Endothelial cell (in vitro differentiated cells): ENCODE measurements at regions not wholly inside any gene's neighbourhood (a gene's known extent, or its start where the extent isn't known, plus 50 kb on each side); places are given as distances from the start of the nearest gene placed in this dataset.
"Not testable (repeated sequence)": the region's sequence is repeated elsewhere in the genome, so short reads cannot be mapped to it uniquely, and the experiment has no call there.

Experiments
- DNase-seq: peaks from one replicate; pipeline ENCODE4 v3.0.0; 2021; ENCODE audit warnings: low spot score
- H3K27ac Mint-ChIP-seq: one replicate; pipeline ENCODE4 v1.8.0; 2021; ENCODE audit warnings: mixed read lengths, inconsistent platforms; ENCODE audit not compliant: unreplicated experiment
- H3K27me3 Mint-ChIP-seq: one replicate; pipeline ENCODE4 v1.8.0; 2021; ENCODE audit warnings: mild to moderate bottlenecking, moderate library complexity, mixed read lengths, inconsistent platforms; ENCODE audit not compliant: unreplicated experiment
- H3K36me3 Mint-ChIP-seq: one replicate; pipeline ENCODE4 v1.8.0; 2021; ENCODE audit warnings: mild to moderate bottlenecking, low read depth, mixed read lengths, inconsistent platforms; ENCODE audit not compliant: unreplicated experiment
- H3K4me1 Mint-ChIP-seq: one replicate; pipeline ENCODE4 v1.8.0; 2021; ENCODE audit warnings: mild to moderate bottlenecking, mixed read lengths, inconsistent platforms; ENCODE audit not compliant: unreplicated experiment
- H3K4me3 Mint-ChIP-seq: one replicate; pipeline ENCODE4 v1.8.0; 2021; ENCODE audit warnings: mild to moderate bottlenecking, mixed read lengths, inconsistent platforms; ENCODE audit not compliant: unreplicated experiment
- H3K9me3 Mint-ChIP-seq: one replicate; pipeline ENCODE4 v1.8.0; 2021; ENCODE audit warnings: mixed read lengths, inconsistent platforms; ENCODE audit not compliant: unreplicated experiment
- TF ChIP-seq, protein P1 (sequence below): fragments of 200-600 bp; sonication (generic); IDR thresholded peaks from one replicate; pipeline ENCODE4 v1.5.0; 2021; ENCODE audit warnings: antibody characterized with exemption; ENCODE audit not compliant: unreplicated experiment

DNA sequence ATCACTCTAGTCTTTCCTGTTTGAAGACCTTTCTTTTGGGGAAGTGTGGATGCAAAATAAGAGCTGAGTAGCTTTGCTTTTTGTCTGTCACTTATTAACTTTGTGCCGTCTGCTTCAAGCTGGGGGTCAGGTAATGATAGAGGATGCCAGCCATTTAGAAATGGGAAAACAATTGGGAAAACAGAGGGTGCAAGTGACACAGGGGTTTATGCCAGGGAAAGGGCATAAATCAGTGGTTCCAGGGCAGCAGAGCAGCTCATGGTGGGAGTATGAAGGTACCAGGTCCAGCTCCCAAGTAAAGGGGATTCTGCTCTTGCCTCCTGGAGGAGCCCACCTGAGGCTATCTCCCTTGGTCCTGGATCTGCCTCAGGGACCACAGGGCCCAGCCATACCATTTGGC is 91.9 kb upstream of the GPR50 start:
- H3K4me3 Mint-ChIP-seq, result no peak overlapping the region
- peaks cover 11% of the 10 kb centered on the region for H3K27me3 Mint-ChIP-seq
- H3K36me3 Mint-ChIP-seq, result no peaks in the 10 kb centered on the region
- no peak for DNase-seq
- no peak overlapping the region for H3K27ac Mint-ChIP-seq
- TF ChIP-seq, protein P1, sequence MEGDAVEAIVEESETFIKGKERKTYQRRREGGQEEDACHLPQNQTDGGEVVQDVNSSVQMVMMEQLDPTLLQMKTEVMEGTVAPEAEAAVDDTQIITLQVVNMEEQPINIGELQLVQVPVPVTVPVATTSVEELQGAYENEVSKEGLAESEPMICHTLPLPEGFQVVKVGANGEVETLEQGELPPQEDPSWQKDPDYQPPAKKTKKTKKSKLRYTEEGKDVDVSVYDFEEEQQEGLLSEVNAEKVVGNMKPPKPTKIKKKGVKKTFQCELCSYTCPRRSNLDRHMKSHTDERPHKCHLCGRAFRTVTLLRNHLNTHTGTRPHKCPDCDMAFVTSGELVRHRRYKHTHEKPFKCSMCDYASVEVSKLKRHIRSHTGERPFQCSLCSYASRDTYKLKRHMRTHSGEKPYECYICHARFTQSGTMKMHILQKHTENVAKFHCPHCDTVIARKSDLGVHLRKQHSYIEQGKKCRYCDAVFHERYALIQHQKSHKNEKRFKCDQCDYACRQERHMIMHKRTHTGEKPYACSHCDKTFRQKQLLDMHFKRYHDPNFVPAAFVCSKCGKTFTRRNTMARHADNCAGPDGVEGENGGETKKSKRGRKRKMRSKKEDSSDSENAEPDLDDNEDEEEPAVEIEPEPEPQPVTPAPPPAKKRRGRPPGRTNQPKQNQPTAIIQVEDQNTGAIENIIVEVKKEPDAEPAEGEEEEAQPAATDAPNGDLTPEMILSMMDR, result no peak
- H3K9me3 Mint-ChIP-seq, result no peaks in the 10 kb centered on the region
- H3K4me1 Mint-ChIP-seq, result no peaks in the 10 kb centered on the region

DNA sequence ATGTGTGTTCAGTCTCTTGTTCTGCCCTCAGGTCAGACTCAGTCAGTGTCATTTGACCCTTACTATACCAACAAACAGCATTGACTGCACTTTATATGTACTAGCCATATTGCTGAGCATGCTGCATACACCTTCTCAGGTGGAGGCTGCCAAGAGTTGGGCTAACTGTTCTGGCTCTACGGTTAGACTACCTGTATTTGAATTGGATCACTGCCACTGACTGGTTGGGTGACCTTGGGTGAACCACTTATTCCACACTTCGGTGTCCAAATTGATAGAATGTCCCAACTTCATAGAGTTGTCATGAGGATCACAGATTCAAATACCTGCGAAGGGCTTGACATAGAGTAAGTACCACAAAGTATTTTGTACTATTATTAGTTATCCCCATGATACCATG is 91.2 kb upstream of the GPR50 start:
- Mint-ChIP-seq H3K9me3 (no peaks in the 10 kb centered on the region), H3K4me1 (no peaks in the 10 kb centered on the region), H3K27ac (no peak overlapping the region), H3K27me3 (peaks cover 11% of the 10 kb centered on the region), H3K36me3 (no peaks in the 10 kb centered on the region), H3K4me3 (no peak overlapping the region)
- TF ChIP-seq, protein P1, result no peak
- DNase-seq, result no peak

DNA sequence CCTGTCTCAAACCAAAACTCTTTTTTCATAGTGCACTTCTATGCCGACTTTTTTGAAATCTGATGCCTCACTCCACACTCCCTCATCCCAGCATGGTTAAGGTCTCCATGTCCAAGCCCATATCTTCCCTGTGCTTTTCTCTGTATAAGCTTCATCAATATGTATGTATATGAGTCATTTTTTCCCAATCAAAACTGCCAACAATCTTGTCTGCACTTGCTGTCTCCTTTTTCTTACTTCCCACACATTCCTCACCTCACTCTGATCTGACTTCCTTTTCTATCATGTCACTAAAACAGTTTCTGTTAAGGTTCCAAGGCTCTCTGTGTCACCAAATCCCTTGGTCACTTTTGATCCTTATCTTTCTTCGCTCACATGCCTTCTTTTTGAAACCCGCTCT is 88.2 kb upstream of the GPR50 start:
- no peaks in the 10 kb centered on the region for H3K4me1 Mint-ChIP-seq
- H3K4me3 Mint-ChIP-seq, result no peak overlapping the region
- H3K36me3 Mint-ChIP-seq, result no peaks in the 10 kb centered on the region
- H3K27ac Mint-ChIP-seq, result no peak overlapping the region
- no peak for DNase-seq
- TF ChIP-seq, protein P1, result no peak
- H3K27me3 Mint-ChIP-seq, result peaks cover 6% of the 10 kb centered on the region
- no peaks in the 10 kb centered on the region for H3K9me3 Mint-ChIP-seq

DNA sequence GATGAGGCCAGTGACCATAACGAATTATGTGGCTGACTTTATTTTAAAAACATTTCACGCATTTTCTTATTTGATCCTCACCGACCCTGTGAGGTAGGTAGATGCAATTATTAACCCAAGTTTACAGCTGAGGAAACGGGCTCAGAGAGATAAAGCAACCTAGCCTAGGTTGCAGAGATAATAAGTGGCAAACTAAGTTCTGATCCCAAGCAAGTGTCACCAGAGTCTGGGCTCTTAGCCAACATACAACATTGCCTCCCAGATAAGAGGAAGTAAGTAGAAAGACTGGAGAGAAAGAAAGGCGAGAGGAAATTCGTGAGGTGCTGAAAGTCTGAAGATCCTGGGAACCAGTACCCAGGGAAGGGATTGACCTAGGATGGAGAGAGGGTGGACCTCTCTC is 77.4 kb upstream of the GPR50 start:
- H3K27me3 Mint-ChIP-seq, result no peaks in the 10 kb centered on the region
- DNase-seq, result no peak
- no peaks in the 10 kb centered on the region for H3K36me3 Mint-ChIP-seq
- no peak overlapping the region for H3K27ac Mint-ChIP-seq
- no peaks in the 10 kb centered on the region for H3K9me3 Mint-ChIP-seq
- no peaks in the 10 kb centered on the region for H3K4me1 Mint-ChIP-seq
- no peak overlapping the region for H3K4me3 Mint-ChIP-seq
- TF ChIP-seq, protein P1, result no peak

DNA sequence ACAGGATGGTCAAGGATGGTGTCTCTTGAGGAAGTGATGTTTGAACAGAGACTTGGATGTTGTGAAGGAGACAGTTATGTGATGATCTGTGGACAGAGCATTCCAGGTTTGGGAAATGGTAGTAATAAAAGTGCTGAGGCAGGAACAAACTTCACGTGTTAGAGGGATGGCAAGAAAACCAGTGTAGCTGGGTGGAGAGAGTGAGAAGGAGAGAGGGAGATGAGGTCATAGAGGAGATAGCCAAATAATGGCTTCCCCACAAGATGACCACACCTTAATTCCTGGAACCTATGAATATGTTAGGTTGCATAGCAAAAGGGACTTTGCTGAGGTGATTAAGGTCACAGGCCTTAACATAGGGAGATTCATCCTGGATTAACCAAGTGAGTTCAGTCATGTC is 75.6 kb upstream of the GPR50 start:
- no peak overlapping the region for H3K27ac Mint-ChIP-seq
- TF ChIP-seq, protein P1, result no peak
- no peaks in the 10 kb centered on the region for H3K36me3 Mint-ChIP-seq
- no peak for DNase-seq
- no peak overlapping the region for H3K4me3 Mint-ChIP-seq
- no peaks in the 10 kb centered on the region for H3K9me3 Mint-ChIP-seq
- no peaks in the 10 kb centered on the region for H3K27me3 Mint-ChIP-seq
- H3K4me1 Mint-ChIP-seq, result no peaks in the 10 kb centered on the region

DNA sequence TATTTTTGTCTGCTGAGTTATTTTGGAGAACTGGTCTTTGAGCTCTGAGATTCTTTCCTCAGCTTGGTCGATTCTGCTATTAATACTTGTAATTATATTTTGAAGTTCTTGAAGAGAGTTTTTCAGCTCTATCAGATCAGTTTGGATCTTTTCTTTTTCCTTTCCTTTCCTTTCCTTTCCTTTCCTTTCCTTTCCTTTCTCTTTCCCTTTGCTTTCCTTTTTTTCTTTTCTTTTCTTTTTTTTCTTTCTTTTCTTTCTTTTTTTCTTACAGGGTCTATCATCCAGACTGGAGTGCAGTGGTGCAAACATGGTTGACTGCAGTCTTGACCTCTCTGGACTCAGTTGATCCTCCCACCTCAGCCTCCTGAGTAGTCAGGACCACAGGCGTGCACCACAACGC is 63.2 kb upstream of the GPR50 start:
- not testable (repeated sequence) for H3K36me3 Mint-ChIP-seq, H3K9me3 Mint-ChIP-seq, H3K27ac Mint-ChIP-seq, H3K4me1 Mint-ChIP-seq, H3K27me3 Mint-ChIP-seq, H3K4me3 Mint-ChIP-seq, DNase-seq
